WTC11 (cell line): ENCODE measurements at regions not wholly inside any gene's neighbourhood (a gene's known extent, or its start where the extent isn't known, plus 50 kb on each side); places are given as distances from the start of the nearest gene placed in this dataset.

Experiments used
- ETV6 ChIP-seq: sonication (generic); formaldehyde crosslinking; IDR thresholded peaks from 2 replicates; pipeline ENCODE4 v1.8.1; 2022; ENCODE audit warnings: mild to moderate bottlenecking, missing genetic modification reagents
- FOXJ3 ChIP-seq: sonication (generic); formaldehyde crosslinking; IDR thresholded peaks from 2 replicates; pipeline ENCODE4 v1.9.0; 2021; ENCODE audit warnings: missing genetic modification reagents, mild to moderate bottlenecking, borderline replicate concordance
- TP53 ChIP-seq: sonication (generic); formaldehyde crosslinking; IDR thresholded peaks from 2 replicates; pipeline ENCODE4 v1.8.1; 2023; ENCODE audit warnings: mild to moderate bottlenecking, missing genetic modification reagents
- ZNF121 ChIP-seq: sonication (generic); formaldehyde crosslinking; IDR thresholded peaks from 2 replicates; pipeline ENCODE4 v1.8.0; 2023; ENCODE audit warnings: missing genetic modification reagents
- ZNF317 ChIP-seq: sonication (generic); formaldehyde crosslinking; IDR thresholded peaks from 2 replicates; pipeline ENCODE4 v1.8.1; 2023; ENCODE audit warnings: low read depth, mild to moderate bottlenecking, moderate library complexity, missing genetic modification reagents, borderline replicate concordance
- ZNF423 ChIP-seq: fragments of 250-450 bp; sonication (Bioruptor Pico); IDR thresholded peaks from 2 replicates; pipeline ENCODE4 v2.1.2; 2022; ENCODE audit warnings: mild to moderate bottlenecking, moderate library complexity
- TF ChIP-seq, protein P1 (sequence below): fragments of 200-600 bp; IDR thresholded peaks from 2 replicates; pipeline ENCODE4 v1.8.0; 2022; ENCODE audit warnings: antibody characterized with exemption
- TF ChIP-seq, protein P2 (sequence below): fragments of 250-450 bp; sonication (Bioruptor Pico); IDR thresholded peaks from 2 replicates; pipeline ENCODE4 v2.1.2; 2022; ENCODE audit warnings: mild to moderate bottlenecking, moderate library complexity
- TF ChIP-seq, protein P3 (sequence below): sonication (generic); formaldehyde crosslinking; IDR thresholded peaks from 2 replicates; pipeline ENCODE4 v1.8.1; 2023; ENCODE audit warnings: mild to moderate bottlenecking, missing genetic modification reagents, moderate library complexity

DNA sequence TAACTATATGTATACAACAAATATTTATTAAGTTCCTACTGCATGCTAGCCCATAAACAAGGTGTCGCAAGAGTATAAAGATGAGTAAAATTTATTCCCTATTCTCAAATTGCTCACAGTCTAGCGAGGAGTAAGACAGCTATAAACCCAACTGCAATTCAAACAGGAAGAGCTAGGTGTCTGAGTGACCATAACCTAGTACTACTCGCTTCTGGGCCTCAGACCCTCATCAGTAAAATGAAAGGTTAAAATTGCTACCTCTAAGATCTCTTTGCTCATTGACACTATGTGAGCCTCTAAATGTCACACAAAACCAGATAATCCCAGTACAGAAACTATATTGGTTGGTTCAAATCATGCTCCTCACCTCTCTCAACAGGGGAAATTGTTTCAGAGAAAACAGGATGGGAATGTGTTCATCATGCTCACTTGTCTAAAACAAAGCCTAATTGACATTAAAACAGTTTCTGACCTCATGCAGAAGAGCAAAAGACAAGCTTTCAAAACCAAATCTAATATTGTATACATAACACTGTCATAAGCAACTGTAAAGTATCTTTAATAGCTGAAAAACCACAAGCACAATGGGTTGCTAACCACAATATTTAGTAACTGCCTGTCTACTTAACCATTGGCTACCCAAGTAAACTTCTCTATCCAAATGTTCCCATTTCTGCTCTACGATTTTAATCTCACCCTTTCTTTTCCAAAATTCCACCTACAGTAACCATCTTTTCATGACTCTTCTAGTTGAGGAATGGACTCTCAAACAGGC lies 264.6 kb upstream of the FMR1 start:
- no peak for TF ChIP-seq ETV6 (CRISPR knock-in tag)
- TF ChIP-seq, protein P1, sequence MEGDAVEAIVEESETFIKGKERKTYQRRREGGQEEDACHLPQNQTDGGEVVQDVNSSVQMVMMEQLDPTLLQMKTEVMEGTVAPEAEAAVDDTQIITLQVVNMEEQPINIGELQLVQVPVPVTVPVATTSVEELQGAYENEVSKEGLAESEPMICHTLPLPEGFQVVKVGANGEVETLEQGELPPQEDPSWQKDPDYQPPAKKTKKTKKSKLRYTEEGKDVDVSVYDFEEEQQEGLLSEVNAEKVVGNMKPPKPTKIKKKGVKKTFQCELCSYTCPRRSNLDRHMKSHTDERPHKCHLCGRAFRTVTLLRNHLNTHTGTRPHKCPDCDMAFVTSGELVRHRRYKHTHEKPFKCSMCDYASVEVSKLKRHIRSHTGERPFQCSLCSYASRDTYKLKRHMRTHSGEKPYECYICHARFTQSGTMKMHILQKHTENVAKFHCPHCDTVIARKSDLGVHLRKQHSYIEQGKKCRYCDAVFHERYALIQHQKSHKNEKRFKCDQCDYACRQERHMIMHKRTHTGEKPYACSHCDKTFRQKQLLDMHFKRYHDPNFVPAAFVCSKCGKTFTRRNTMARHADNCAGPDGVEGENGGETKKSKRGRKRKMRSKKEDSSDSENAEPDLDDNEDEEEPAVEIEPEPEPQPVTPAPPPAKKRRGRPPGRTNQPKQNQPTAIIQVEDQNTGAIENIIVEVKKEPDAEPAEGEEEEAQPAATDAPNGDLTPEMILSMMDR = no peak
- TF ChIP-seq TP53 (CRISPR knock-in tag) = no peak
- TF ChIP-seq ZNF423 (CRISPR knock-in tag) = no peak
- TF ChIP-seq, protein P2, sequence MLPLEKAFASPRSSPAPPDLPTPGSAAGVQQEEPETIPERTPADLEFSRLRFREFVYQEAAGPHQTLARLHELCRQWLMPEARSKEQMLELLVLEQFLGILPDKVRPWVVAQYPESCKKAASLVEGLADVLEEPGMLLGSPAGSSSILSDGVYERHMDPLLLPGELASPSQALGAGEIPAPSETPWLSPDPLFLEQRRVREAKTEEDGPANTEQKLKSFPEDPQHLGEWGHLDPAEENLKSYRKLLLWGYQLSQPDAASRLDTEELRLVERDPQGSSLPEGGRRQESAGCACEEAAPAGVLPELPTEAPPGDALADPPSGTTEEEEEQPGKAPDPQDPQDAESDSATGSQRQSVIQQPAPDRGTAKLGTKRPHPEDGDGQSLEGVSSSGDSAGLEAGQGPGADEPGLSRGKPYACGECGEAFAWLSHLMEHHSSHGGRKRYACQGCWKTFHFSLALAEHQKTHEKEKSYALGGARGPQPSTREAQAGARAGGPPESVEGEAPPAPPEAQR = no peak
- no peak for TF ChIP-seq ZNF317 (CRISPR knock-in tag)
- TF ChIP-seq, protein P3, sequence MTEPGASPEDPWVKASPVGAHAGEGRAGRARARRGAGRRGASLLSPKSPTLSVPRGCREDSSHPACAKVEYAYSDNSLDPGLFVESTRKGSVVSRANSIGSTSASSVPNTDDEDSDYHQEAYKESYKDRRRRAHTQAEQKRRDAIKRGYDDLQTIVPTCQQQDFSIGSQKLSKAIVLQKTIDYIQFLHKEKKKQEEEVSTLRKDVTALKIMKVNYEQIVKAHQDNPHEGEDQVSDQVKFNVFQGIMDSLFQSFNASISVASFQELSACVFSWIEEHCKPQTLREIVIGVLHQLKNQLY = no peak
- no peak for TF ChIP-seq ZNF121 (CRISPR knock-in tag)
- TF ChIP-seq FOXJ3 = no peak
